K562 (cell line): ENCODE measurements at regions not wholly inside any gene's neighbourhood (a gene's known extent, or its start where the extent isn't known, plus 50 kb on each side); places are given as distances from the start of the nearest gene placed in this dataset.
A peak's percentile ranks its signal among the peaks of the same experiment; 100 is the strongest.

Experiments used
- FOXP1 ChIP-seq: sonication (generic); formaldehyde crosslinking; IDR thresholded peaks from 2 replicates; pipeline ENCODE4 v1.8.0; 2022; ENCODE audit warnings: mild to moderate bottlenecking, missing genetic modification reagents
- MED1 ChIP-seq: sonication (generic); formaldehyde crosslinking; IDR thresholded peaks from 2 replicates; pipeline ENCODE4 v1.8.1; 2023; ENCODE audit warnings: missing genetic modification reagents, borderline replicate concordance
- MEF2A ChIP-seq: IDR thresholded peaks from 2 replicates; pipeline ENCODE4 v1.6.1; 2011; ENCODE audit warnings: low read depth, mild to moderate bottlenecking, low read length, moderate library complexity; ENCODE audit not compliant: control insufficient read depth
- MYC ChIP-seq, 2 experiments: fragments of 250-450 bp in 1 of 2; sonication (Bioruptor Pico) in 1 of 2; IDR thresholded peaks; 2 replicates each; pipeline versions ENCODE4 v1.5.1 to v1.6.1; 2012 to 2021; ENCODE audit warnings: low read depth in 2 of 2, borderline replicate concordance in 1 of 2, improper control_type of control experiment in 1 of 2, low read length in 1 of 2, mild to moderate bottlenecking in 1 of 2, moderate library complexity in 1 of 2
- RAD21 ChIP-seq, 2 experiments: fragments of 250-450 bp in 1 of 2; fragments of 450-650 bp in 1 of 2; sonication (Bioruptor Pico) in 1 of 2; formaldehyde crosslinking in 1 of 2; IDR thresholded peaks in 1 of 2; conservative IDR thresholded peaks in 1 of 2; 2 replicates each; pipeline versions ENCODE4 v1.4.0 to v1.8.0; 2020 to 2022; ENCODE audit warnings: mild to moderate bottlenecking in 2 of 2, moderate library complexity in 1 of 2
- RAD51 ChIP-seq: fragments of 450-650 bp; IDR thresholded peaks from 2 replicates; pipeline ENCODE4 v1.7.1; 2016; ENCODE audit warnings: low read depth, mild to moderate bottlenecking, borderline replicate concordance
- SREBF1 ChIP-seq: fragments of 150-350 bp; IDR thresholded peaks from 2 replicates; pipeline ENCODE4 v1.6.1; 2014; ENCODE audit warnings: antibody characterized with exemption, low read depth, low read length, borderline replicate concordance
- ZNF232 ChIP-seq: sonication (generic); formaldehyde crosslinking; IDR thresholded peaks from 2 replicates; pipeline ENCODE4 v1.8.0; 2022; ENCODE audit warnings: mild to moderate bottlenecking, missing genetic modification reagents
- ZNF586 ChIP-seq: fragments of 450-650 bp; formaldehyde crosslinking; conservative IDR thresholded peaks from 2 replicates; pipeline ENCODE4 v1.4.0; 2020; ENCODE audit warnings: mild to moderate bottlenecking, moderate library complexity
- TF ChIP-seq, protein P1 (sequence below): fragments of 450-650 bp; formaldehyde crosslinking; IDR thresholded peaks from 2 replicates; pipeline ENCODE4 v1.4.0; 2020; ENCODE audit warnings: mild to moderate bottlenecking, mixed read lengths
- TF ChIP-seq, protein P2 (sequence below): sonication (generic); formaldehyde crosslinking; IDR thresholded peaks from 2 replicates; pipeline ENCODE4 v1.5.0; 2020; ENCODE audit warnings: missing genetic modification reagents
- TF ChIP-seq, protein P3 (sequence below): sonication (generic); formaldehyde crosslinking; IDR thresholded peaks from 2 replicates; pipeline ENCODE4 v1.8.1; 2023; ENCODE audit warnings: missing genetic modification reagents, mild to moderate bottlenecking, borderline replicate concordance
- TF ChIP-seq, protein P4 (sequence below): fragments of 150-350 bp; conservative IDR thresholded peaks from 2 replicates; pipeline ENCODE4 v1.6.1; 2014; ENCODE audit warnings: low read length
- TF ChIP-seq, protein P5 (sequence below), 3 experiments: fragments of 200-800 bp in 1 of 3; sonication (Bioruptor generic) in 1 of 3; sonication (generic) in 1 of 3; formaldehyde crosslinking in 1 of 3; IDR thresholded peaks; 2 replicates each; pipeline versions ENCODE4 v1.6.1 to v1.8.0; 2016 to 2022; ENCODE audit warnings: mild to moderate bottlenecking in 2 of 3, missing compliant biosample characterization in 2 of 3, missing genetic modification characterization in 2 of 3, missing genetic modification reagents in 1 of 3

DNA sequence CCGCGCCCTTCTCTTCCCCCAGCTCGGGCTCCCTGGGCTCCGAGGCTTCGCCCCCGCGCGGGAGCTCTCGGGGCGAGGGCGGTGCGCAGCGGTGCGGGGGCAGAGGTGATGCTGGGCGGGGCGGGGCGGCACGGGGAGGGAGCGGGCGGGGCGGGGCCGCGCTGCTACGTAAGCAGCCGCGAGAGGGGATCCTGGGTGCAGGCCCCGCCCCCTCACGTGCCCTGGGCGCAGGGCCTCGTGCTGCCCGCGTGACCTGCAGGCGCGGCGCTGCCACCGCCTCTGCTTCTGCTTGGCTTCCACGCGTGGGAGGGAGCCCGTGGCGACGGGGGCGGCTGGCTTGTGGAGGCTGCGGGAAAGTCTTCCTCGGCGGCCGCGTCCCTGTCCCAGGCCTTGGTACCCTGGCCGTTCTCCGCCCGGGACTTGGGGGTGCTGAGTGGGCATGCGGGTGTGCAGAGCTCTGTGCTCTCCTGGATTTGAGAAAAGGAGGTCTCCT lies 132.6 kb upstream of the HSD17B12 start (continued):
- TF ChIP-seq, protein P1, sequence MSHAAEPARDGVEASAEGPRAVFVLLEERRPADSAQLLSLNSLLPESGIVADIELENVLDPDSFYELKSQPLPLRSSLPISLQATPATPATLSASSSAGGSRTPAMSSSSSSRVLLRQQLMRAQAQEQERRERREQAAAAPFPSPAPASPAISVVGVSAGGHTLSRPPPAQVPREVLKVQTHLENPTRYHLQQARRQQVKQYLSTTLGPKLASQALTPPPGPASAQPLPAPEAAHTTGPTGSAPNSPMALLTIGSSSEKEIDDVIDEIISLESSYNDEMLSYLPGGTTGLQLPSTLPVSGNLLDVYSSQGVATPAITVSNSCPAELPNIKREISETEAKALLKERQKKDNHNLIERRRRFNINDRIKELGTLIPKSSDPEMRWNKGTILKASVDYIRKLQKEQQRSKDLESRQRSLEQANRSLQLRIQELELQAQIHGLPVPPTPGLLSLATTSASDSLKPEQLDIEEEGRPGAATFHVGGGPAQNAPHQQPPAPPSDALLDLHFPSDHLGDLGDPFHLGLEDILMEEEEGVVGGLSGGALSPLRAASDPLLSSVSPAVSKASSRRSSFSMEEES (CRISPR knock-in tag): no peak
- TF ChIP-seq MED1 (CRISPR knock-in tag): 0 out of 2 replicates have a peak, but pooled peaks have one; percentile 87
- TF ChIP-seq, protein P2, sequence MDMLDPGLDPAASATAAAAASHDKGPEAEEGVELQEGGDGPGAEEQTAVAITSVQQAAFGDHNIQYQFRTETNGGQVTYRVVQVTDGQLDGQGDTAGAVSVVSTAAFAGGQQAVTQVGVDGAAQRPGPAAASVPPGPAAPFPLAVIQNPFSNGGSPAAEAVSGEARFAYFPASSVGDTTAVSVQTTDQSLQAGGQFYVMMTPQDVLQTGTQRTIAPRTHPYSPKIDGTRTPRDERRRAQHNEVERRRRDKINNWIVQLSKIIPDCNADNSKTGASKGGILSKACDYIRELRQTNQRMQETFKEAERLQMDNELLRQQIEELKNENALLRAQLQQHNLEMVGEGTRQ (CRISPR knock-in tag): peak; percentile 83
- TF ChIP-seq RAD21 (CRISPR knock-in tag; conservative IDR thresholded peaks at IDR 0.05 in 1 of 2, IDR thresholded peaks at IDR 0.05 in 1 of 2): no peak
- no peak for TF ChIP-seq SREBF1
- no peak for TF ChIP-seq MEF2A
- TF ChIP-seq, protein P3, sequence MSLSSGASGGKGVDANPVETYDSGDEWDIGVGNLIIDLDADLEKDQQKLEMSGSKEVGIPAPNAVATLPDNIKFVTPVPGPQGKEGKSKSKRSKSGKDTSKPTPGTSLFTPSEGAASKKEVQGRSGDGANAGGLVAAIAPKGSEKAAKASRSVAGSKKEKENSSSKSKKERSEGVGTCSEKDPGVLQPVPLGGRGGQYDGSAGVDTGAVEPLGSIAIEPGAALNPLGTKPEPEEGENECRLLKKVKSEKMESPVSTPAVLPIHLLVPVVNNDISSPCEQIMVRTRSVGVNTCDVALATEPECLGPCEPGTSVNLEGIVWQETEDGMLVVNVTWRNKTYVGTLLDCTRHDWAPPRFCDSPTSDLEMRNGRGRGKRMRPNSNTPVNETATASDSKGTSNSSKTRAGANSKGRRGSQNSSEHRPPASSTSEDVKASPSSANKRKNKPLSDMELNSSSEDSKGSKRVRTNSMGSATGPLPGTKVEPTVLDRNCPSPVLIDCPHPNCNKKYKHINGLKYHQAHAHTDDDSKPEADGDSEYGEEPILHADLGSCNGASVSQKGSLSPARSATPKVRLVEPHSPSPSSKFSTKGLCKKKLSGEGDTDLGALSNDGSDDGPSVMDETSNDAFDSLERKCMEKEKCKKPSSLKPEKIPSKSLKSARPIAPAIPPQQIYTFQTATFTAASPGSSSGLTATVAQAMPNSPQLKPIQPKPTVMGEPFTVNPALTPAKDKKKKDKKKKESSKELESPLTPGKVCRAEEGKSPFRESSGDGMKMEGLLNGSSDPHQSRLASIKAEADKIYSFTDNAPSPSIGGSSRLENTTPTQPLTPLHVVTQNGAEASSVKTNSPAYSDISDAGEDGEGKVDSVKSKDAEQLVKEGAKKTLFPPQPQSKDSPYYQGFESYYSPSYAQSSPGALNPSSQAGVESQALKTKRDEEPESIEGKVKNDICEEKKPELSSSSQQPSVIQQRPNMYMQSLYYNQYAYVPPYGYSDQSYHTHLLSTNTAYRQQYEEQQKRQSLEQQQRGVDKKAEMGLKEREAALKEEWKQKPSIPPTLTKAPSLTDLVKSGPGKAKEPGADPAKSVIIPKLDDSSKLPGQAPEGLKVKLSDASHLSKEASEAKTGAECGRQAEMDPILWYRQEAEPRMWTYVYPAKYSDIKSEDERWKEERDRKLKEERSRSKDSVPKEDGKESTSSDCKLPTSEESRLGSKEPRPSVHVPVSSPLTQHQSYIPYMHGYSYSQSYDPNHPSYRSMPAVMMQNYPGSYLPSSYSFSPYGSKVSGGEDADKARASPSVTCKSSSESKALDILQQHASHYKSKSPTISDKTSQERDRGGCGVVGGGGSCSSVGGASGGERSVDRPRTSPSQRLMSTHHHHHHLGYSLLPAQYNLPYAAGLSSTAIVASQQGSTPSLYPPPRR (CRISPR knock-in tag): 0 out of 2 replicates have a peak, but pooled peaks have one; percentile 54
- TF ChIP-seq RAD51: peak; percentile 59; the same call in 1 of the 2 replicates
- TF ChIP-seq, protein P4, sequence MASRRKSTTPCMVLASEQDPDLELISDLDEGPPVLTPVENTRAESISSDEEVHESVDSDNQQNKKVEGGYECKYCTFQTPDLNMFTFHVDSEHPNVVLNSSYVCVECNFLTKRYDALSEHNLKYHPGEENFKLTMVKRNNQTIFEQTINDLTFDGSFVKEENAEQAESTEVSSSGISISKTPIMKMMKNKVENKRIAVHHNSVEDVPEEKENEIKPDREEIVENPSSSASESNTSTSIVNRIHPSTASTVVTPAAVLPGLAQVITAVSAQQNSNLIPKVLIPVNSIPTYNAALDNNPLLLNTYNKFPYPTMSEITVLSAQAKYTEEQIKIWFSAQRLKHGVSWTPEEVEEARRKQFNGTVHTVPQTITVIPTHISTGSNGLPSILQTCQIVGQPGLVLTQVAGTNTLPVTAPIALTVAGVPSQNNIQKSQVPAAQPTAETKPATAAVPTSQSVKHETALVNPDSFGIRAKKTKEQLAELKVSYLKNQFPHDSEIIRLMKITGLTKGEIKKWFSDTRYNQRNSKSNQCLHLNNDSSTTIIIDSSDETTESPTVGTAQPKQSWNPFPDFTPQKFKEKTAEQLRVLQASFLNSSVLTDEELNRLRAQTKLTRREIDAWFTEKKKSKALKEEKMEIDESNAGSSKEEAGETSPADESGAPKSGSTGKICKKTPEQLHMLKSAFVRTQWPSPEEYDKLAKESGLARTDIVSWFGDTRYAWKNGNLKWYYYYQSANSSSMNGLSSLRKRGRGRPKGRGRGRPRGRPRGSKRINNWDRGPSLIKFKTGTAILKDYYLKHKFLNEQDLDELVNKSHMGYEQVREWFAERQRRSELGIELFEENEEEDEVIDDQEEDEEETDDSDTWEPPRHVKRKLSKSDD: no peak
- TF ChIP-seq, protein P5, sequence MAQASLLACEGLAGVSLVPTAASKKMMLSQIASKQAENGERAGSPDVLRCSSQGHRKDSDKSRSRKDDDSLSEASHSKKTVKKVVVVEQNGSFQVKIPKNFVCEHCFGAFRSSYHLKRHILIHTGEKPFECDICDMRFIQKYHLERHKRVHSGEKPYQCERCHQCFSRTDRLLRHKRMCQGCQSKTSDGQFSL (CRISPR knock-in tag; IDR thresholded peaks at IDR 0.05): no peak
- TF ChIP-seq, protein P5 (tag; IDR thresholded peaks at IDR 0.05): no peak
- no peak for TF ChIP-seq ZNF586 (CRISPR knock-in tag)
- peak; percentile 56 for TF ChIP-seq MYC (IDR thresholded peaks at IDR 0.05; ENCODE audit: low read depth, low read length)
- TF ChIP-seq MYC (CRISPR knock-in tag; IDR thresholded peaks at IDR 0.05; ENCODE audit: borderline replicate concordance, low read depth): no peak
- 0 out of 2 replicates have a peak, but pooled peaks have one; percentile 73 for TF ChIP-seq ZNF232
- peak; percentile 68; the same call in 1 of the 2 replicates for TF ChIP-seq FOXP1
